ENCODE measurements at regions not wholly inside any gene's neighbourhood (a gene's known extent, or its start where the extent isn't known, plus 50 kb on each side); places are given as distances from the start of the nearest gene placed in this dataset.

DNA sequence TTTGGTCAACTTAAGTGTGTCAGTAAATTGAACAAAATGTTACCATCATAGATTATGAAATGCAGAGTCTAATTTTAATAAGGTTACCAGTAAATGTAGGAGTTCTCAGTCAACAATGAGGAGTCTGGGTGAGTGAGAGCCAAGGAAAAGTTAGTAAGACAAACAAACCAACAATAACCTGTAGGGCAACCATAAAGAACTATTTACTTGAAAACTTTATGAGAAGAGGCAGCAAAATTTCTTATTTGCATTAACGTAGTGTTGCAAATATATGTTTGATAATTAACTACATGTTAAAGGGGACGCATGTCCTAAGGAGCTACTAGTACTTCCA is 131.1 kb upstream of the SOX4 start:
- no peak overlapping the region for H3K4me3 ChIP-seq (ENCODE audit: low read length)
- no peak overlapping the region for H3K9ac ChIP-seq (ENCODE audit: extremely low read depth, low read length, poor library complexity, severe bottlenecking)
- Mint-ChIP-seq H3K4me1 (peaks cover 1% of the 10 kb centered on the region), H3K4me3 (no peak overlapping the region), H3K27me3 (ENCODE audit: insufficient read depth) (peaks cover 10% of the 10 kb centered on the region), H3K27ac (no peak overlapping the region), H3K9me3 (peaks cover 11% of the 10 kb centered on the region), H3K36me3 (ENCODE audit: low read depth) (no peaks in the 10 kb centered on the region)
- no peaks in the 10 kb centered on the region for H3K4me1 ChIP-seq (ENCODE audit: control insufficient read depth, insufficient read depth, low read length)
- no peaks in the 10 kb centered on the region for H3K36me3 ChIP-seq (ENCODE audit: control insufficient read depth, insufficient read depth, low read length)
- no peak for DNase-seq
- no peaks in the 10 kb centered on the region for H3K9me3 ChIP-seq (ENCODE audit: control insufficient read depth, low read length)
- TF ChIP-seq, protein P1, sequence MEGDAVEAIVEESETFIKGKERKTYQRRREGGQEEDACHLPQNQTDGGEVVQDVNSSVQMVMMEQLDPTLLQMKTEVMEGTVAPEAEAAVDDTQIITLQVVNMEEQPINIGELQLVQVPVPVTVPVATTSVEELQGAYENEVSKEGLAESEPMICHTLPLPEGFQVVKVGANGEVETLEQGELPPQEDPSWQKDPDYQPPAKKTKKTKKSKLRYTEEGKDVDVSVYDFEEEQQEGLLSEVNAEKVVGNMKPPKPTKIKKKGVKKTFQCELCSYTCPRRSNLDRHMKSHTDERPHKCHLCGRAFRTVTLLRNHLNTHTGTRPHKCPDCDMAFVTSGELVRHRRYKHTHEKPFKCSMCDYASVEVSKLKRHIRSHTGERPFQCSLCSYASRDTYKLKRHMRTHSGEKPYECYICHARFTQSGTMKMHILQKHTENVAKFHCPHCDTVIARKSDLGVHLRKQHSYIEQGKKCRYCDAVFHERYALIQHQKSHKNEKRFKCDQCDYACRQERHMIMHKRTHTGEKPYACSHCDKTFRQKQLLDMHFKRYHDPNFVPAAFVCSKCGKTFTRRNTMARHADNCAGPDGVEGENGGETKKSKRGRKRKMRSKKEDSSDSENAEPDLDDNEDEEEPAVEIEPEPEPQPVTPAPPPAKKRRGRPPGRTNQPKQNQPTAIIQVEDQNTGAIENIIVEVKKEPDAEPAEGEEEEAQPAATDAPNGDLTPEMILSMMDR (conservative IDR thresholded peaks at IDR 0.05), result no peak
- WGBS, 2 experiments (ENCODE audit: insufficient coverage in 1 of 2, insufficient read length in 1 of 2), result 83 to 89% methylated on average over 1 to 2 of the region's 2 CpGs
- H3K27me3 ChIP-seq (ENCODE audit: control insufficient read depth, insufficient read depth, low read length, poor library complexity, severe bottlenecking), result no peaks in the 10 kb centered on the region
- no peak overlapping the region for H3K27ac ChIP-seq (ENCODE audit: low read depth, low read length)

DNA sequence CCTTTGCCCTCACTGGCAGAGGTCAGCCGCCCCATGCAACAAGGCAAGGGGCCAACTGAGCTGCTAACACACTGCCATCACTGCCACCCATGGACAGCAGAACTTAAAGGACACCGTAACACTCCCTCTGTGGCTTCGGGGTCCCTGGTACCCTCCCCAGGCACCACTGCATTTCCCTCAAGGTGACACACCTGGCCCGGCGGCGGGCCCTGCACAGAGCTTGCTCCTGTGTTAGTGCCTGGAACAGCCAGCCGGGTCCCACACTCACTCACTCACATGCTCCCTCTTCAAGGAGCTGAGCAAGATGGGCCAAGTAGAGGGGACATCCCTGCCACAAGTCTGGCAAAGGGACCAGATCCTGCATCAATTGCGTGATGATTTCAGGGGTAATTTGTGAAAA is 126.5 kb upstream of the SOX4 start:
- peaks cover 6% of the 10 kb centered on the region for H3K27me3 Mint-ChIP-seq (ENCODE audit: insufficient read depth)
- no peak for DNase-seq
- H3K27ac Mint-ChIP-seq, result no peak overlapping the region
- H3K4me3 Mint-ChIP-seq, result no peak overlapping the region
- no peaks in the 10 kb centered on the region for H3K27me3 ChIP-seq (ENCODE audit: control insufficient read depth, insufficient read depth, low read length, poor library complexity, severe bottlenecking)
- no peaks in the 10 kb centered on the region for H3K36me3 ChIP-seq (ENCODE audit: control insufficient read depth, insufficient read depth, low read length)
- H3K9me3 Mint-ChIP-seq, result peaks cover 11% of the 10 kb centered on the region
- no peak overlapping the region for H3K27ac ChIP-seq (ENCODE audit: low read depth, low read length)
- H3K4me1 ChIP-seq (ENCODE audit: control insufficient read depth, insufficient read depth, low read length), result peaks cover 5% of the 10 kb centered on the region
- peaks cover 12% of the 10 kb centered on the region for H3K4me1 Mint-ChIP-seq
- TF ChIP-seq, protein P1 (conservative IDR thresholded peaks at IDR 0.05), result no peak
- no peak overlapping the region for H3K4me3 ChIP-seq (ENCODE audit: low read length)
- 94 to 100% methylated on average over 3 to 8 of the region's 8 CpGs for WGBS, 2 experiments (ENCODE audit: insufficient coverage in 1 of 2, insufficient read length in 1 of 2)
- H3K36me3 Mint-ChIP-seq (ENCODE audit: low read depth), result no peaks in the 10 kb centered on the region
- peaks cover 7% of the 10 kb centered on the region for H3K9me3 ChIP-seq (ENCODE audit: control insufficient read depth, low read length)
- H3K9ac ChIP-seq (ENCODE audit: extremely low read depth, low read length, poor library complexity, severe bottlenecking), result no peak overlapping the region

DNA sequence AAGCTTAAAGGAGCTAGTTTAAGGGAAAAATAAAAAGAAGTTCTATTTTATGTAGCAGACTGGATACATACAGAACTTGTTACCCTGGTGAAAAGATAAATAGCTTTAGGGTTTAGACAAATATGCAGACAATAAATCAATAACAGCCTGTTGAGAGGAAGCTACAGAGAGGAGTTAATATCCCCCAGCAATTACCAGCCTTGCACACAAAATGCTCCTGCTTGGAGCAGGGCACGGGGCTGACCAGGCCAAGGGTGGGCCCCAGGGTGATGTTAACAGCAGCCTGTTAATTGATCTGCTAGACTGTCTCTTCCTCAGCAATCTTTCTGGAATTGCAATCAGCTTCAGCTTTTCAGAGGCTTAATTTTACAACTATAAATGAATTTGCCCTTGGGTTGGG is 125.1 kb upstream of the SOX4 start:
- H3K9ac ChIP-seq (ENCODE audit: extremely low read depth, low read length, poor library complexity, severe bottlenecking), result no peak overlapping the region
- no peaks in the 10 kb centered on the region for H3K27me3 ChIP-seq (ENCODE audit: control insufficient read depth, insufficient read depth, low read length, poor library complexity, severe bottlenecking)
- Mint-ChIP-seq H3K9me3 (peaks cover 11% of the 10 kb centered on the region), H3K27ac (no peak overlapping the region), H3K4me3 (no peak overlapping the region), H3K4me1 (peaks cover 16% of the 10 kb centered on the region), H3K27me3 (ENCODE audit: insufficient read depth) (peaks cover 2% of the 10 kb centered on the region), H3K36me3 (ENCODE audit: low read depth) (no peaks in the 10 kb centered on the region)
- DNase-seq, result no peak
- TF ChIP-seq, protein P1 (conservative IDR thresholded peaks at IDR 0.05), result no peak
- 57% methylated on average over 1 of the region's 1 CpG for WGBS, 2 experiments (ENCODE audit: insufficient coverage in 1 of 2, insufficient read length in 1 of 2)
- H3K27ac ChIP-seq (ENCODE audit: low read depth, low read length), result no peak overlapping the region
- H3K4me3 ChIP-seq (ENCODE audit: low read length), result no peak overlapping the region
- peaks cover 7% of the 10 kb centered on the region for H3K9me3 ChIP-seq (ENCODE audit: control insufficient read depth, low read length)
- peaks cover 5% of the 10 kb centered on the region for H3K4me1 ChIP-seq (ENCODE audit: control insufficient read depth, insufficient read depth, low read length)
- no peaks in the 10 kb centered on the region for H3K36me3 ChIP-seq (ENCODE audit: control insufficient read depth, insufficient read depth, low read length)

All from endodermal cell (in vitro differentiated cells).